ENCODE measurements at regions not wholly inside any gene's neighbourhood (a gene's known extent, or its start where the extent isn't known, plus 50 kb on each side); places are given as distances from the start of the nearest gene placed in this dataset.

DNA sequence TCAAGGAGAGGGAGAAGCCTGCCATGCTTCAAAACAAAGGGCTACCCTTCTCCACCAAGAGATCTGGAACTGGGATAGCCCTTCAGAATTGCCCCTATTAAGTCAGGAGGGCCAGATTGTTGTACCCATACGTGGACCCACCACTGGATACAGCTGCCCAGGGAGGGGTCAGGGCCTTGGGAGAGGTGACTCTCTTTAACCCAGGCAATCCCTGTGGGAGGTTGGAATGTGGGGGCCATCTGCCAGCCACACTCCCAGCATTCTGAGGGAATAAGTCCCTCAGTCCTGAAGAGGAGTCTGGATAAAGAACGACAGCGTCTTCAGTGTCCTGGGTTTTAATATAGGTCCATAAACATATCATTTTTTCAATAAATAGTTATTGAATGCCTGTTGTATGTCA is 588.2 kb upstream of the TENM4 start:
- ChIA-PET CTCF (no interaction called here), POLR2A (no interaction called here)

DNA sequence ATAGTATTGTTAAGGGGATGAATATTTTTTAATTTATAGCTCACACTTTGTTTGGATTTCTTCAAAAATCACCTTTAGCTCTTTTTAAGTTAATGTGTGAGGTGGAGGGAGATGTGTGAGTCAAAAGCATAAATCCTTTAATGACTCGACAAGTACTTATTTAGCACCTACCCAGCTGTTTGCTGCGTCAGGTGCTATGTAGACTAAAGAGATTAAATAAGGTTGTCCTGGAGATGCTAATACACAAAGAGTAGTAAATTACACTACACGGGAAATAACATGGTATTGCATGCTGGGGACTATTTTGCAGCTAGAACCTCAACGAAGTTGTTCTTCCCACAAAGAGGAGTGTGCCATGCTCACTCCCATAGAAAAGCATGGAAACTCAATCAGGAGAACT is 583.3 kb upstream of the TENM4 start:
- ChIA-PET POLR2A (no interaction called here), CTCF (no interaction called here)

DNA sequence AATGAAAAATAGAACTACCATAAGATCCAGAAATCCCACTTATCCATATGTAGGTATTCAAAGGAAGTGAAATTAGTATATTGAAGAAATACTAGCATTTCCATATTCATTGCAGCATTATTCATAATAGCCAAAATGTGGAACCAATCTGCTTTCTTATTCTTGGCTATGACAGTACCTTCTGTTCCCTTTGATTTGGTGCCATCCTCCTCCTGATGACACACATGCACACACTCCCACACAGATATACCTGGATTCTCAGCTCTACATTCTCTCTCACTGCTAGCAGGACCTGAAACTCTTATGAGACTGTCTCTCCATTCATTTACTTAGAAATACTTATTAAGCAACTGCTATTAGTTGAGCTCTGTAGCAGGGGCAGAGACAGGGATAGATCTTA is 582.6 kb upstream of the TENM4 start:
- ChIA-PET CTCF (no interaction called here), POLR2A (no interaction called here)

- POLR2A ChIA-PET = no interaction called here
Observed at GRCh38 chr11:80010536-80010935, 569.7 kb upstream of the TENM4 start.

GRCh38 chr11:80009081-80009480 is 568.3 kb upstream of the TENM4 start:
- POLR2A ChIA-PET = no interaction called here
- CTCF ChIA-PET = no interaction called here

More at GRCh38 chr11:80010536-80010935, 569.7 kb upstream of the TENM4 start:
- CTCF ChIA-PET = no interaction called here

- ChIA-PET POLR2A (no interaction called here), CTCF (no interaction called here)
Observed at GRCh38 chr11:80007616-80008015, 566.8 kb upstream of the TENM4 start.

- POLR2A ChIA-PET = no interaction called here
- CTCF ChIA-PET = no interaction called here
Observed at GRCh38 chr11:79990141-79990540, 549.3 kb upstream of the TENM4 start.

GRCh38 chr11:79982185-79982584 is 541.4 kb upstream of the TENM4 start:
- CTCF ChIA-PET = no interaction called here
- POLR2A ChIA-PET = no interaction called here

GRCh38 chr11:79980916-79981315 is 540.1 kb upstream of the TENM4 start:
- POLR2A ChIA-PET = no interaction called here
- CTCF ChIA-PET = no interaction called here

- CTCF ChIA-PET = no interaction called here
- POLR2A ChIA-PET = no interaction called here
Observed at GRCh38 chr11:79973721-79974617, 533.1 kb upstream of the TENM4 start.

DNA sequence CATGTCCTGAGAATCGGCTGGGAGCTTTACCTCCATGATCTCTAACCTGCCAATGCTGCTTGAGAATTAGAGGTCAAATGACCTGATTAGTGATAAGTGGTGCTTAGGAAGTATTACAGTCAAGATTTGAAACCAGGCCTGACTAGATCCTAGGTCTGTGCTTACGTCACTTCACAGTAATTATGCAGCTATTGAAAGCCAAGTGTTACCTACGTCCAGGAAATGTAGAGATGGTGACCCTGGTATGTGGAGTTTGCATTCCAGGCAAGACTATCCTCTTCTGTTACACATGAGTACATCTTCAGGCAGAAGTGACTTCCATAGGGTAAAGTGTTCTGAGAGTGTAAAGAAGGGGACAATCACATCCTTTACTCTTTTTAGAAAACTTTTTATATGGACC is 530.4 kb upstream of the TENM4 start:
- POLR2A ChIA-PET = no interaction called here
- CTCF ChIA-PET = no interaction called here

DNA sequence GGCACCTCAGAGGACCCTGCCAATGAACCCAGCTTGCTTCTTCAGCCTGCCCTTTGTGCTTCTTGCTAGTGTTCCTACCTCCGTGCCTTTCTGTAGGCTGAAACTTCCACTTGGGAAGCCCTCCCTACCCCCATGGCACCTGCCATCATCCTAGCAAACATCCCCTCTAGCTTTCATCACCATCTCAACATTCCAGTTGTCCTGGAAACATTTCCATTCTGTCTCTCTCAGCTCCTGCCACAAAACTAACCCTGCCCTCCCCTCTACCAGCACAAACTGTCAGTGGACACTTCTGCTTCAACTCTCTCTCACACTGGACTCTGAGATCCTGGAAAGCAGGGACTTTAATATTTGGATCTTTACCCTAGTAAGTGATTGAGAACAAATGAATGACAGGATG is 525.8 kb upstream of the TENM4 start:
- CTCF ChIA-PET = no interaction called here

DNA sequence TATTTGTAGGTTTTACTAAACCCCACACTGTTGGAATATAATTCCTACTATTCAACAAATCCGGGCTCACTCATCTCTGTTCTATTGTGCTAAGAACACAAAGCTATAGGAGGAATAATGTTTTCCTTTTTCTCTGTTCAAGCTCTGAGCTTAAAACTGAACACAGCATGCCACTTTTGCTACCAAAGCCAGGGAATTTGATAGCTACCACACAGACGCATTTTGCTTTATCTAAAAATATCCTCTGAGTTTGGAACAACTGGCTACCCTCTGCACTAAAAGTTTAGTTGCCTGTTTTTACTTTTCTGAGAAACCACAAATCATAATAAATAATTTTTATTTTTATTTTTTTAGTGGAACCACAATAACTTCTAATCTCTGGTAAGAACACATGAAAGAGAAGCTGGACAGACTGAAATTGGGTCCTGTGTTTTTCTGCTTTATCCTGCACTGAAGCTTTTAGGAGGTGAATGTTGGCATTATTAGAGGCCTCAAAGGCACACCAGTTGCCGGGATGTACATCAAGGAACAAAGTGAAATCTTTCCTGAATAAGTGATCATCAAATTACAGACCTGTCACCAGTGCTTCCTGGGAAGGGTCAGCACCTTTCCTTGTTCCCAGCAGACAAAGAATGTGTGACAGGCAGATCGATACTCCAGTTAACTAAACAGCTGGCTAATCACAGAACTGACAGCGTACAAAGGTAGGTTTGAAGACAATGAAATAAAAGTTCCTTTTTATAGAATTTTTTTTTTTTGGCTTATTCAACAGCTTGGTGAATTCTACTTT is 523.2 kb upstream of the TENM4 start:
- ChIA-PET POLR2A (no interaction called here), CTCF (no interaction called here)

More for the DNA sequence above, 525.8 kb upstream of the TENM4 start:
- POLR2A ChIA-PET = no interaction called here

DNA sequence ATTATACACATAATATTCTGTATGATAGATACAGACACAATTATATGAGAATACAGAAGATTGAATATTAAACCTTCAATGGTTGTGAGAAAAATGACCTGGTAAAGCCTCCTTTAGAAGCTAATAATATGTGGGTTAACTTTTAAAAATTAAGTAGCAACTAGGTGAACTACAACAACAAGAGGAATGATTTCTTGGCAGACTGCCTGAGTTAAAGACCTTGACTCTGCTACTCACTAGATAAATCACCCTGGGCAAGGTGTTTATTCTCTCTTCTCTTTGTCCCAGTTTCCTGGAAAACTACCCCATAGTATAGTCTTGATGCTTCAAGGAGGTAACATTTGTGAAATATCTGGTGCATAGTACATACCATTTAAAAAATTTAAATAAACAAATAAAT is 519.6 kb upstream of the TENM4 start:
- CTCF ChIA-PET = no interaction called here
- POLR2A ChIA-PET = no interaction called here

DNA sequence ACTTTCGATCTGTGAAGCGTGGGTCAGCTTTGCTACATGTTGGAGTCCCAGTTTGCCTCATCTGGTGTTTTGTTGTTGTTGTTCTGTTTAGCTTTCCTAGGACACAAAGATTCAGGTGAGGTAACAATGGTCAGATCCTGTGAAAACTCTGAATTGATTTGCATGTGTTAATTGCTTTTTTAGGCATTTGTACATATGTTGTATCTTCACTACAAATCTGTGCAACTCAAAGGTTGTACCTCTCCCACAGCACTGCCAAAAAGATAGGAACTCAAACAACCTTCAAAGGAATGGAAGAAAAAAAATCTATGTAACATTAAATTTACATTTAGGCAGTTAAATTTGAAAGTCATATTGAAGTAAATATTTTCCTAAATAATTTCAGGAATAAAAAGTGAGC is 518.5 kb upstream of the TENM4 start:
- ChIA-PET POLR2A (no interaction called here), CTCF (no interaction called here)

- ChIA-PET CTCF (no interaction called here), POLR2A (no interaction called here)
Observed at GRCh38 chr11:79957702-79958101, 516.9 kb upstream of the TENM4 start.

- POLR2A ChIA-PET = no interaction called here
- CTCF ChIA-PET = no interaction called here
Observed at GRCh38 chr11:79956061-79956460, 515.2 kb upstream of the TENM4 start.

DNA sequence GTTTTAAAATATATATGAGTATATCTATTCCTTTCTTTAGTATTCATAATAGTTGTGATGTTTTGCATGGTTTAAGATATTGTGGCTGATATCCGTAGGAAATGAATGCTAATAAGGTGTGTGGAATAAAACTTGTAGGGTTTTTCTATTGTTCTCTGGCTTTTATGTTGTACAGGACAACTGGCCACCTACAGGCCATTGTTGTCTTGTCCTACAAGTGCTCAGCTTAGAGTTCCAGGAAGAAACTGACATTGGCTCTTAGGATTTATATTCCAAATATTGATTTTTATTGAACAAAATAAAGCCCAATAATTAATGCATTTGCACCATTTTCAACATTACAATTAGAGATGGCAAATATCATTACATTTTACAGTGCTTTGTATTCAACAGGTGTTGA is 512.8 kb upstream of the TENM4 start:
- CTCF ChIA-PET = no interaction called here
- POLR2A ChIA-PET = no interaction called here

DNA sequence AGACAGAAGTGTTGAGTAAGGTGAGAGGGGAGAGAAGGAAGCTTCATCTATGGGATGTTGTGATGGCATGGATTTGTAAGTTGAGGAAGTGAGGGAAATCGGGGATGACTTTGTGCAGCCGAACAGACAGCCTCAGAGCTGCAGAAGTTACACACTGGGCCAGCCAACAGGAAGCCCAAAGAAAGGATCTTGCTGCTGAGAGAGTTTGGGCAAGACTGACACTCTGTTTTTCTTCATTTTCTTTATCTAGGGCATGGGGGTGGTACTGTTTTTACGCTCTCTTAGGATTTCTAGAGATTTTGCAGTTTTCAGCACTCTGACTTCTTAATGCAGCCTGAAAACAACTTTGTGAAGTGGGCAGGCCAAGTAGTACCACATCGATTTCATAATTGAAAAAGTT is 509.9 kb upstream of the TENM4 start:
- ChIA-PET CTCF (no interaction called here), POLR2A (no interaction called here)

DNA sequence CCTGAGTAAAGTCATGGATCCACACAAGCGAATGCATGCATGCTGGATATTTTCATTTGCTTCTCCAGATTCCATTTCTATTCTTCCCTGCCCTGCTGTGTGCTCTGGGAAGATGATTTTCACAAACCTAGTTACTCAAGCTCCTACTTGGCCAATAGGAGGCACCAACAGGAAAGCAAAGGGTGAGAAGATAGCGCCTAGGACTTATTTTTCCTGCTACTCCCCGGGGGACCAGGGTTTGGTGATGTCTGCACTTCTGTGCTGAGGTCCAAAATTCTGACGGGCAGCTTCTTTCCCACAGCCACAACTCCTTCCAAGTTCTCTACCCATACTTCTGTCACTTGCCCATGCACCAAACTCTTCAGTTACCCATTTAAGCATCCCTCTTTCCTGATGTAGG is 509.3 kb upstream of the TENM4 start:
- CTCF ChIA-PET = no interaction called here
- POLR2A ChIA-PET = no interaction called here

GRCh38 chr11:79949574-79949973 is 508.7 kb upstream of the TENM4 start:
- POLR2A ChIA-PET = no interaction called here
- CTCF ChIA-PET = no interaction called here

DNA sequence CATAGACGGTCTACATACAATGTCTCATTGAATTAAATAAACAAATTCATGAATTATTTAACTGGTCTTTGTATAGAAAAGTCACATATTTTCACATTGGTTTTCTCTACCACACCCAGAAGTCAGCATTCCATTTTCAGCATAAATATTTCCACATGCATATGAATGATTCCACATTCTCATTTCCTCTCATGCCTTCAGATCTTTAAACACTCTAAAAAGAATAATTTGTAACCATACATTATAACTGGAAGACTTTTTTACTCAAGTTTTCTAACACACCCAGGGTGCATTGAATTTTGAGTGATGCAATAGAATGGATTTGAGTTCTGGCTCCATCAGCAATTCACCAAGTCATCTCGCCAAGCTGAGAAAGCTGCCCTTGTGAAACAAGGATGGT is 501.8 kb upstream of the TENM4 start:
- ChIA-PET POLR2A (no interaction called here), CTCF (no interaction called here)
